H1 (cell line): ENCODE measurements at regions not wholly inside any gene's neighbourhood (a gene's known extent, or its start where the extent isn't known, plus 50 kb on each side); places are given as distances from the start of the nearest gene placed in this dataset.

Experiments
- BACH1 ChIP-seq: IDR thresholded peaks from 2 replicates; pipeline ENCODE4 v1.6.1; 2012; ENCODE audit warnings: low read length, improper control_type of control experiment
- CBX8 ChIP-seq: fragments of 300-800, 300-1000 bp; sonication (generic); IDR thresholded peaks from 2 replicates; pipeline ENCODE4 v1.7.1; 2016; ENCODE audit warnings: low read depth, low read length, borderline replicate concordance
- CEBPB ChIP-seq: IDR thresholded peaks from 2 replicates; pipeline ENCODE4 v1.6.1; 2012; ENCODE audit warnings: low read depth, low read length
- CHD7 ChIP-seq: fragments of 300-600 bp; sonication (generic); IDR thresholded peaks from 2 replicates; pipeline ENCODE4 v1.7.1; 2012; ENCODE audit warnings: low read length, moderate library complexity, mild to moderate bottlenecking, inconsistent platforms; ENCODE audit not compliant: insufficient replicate concordance
- CTCF ChIP-seq, 3 experiments: IDR thresholded peaks; 1 replicate in 2 of 3; 2 replicates in 1 of 3; pipeline versions ENCODE4 v1.5.1 to v1.6.1; 2011; ENCODE audit warnings: low read length in 3 of 3, mild to moderate bottlenecking in 3 of 3, inconsistent platforms in 2 of 3, low read depth in 1 of 3, moderate library complexity in 1 of 3; ENCODE audit not compliant: insufficient read depth in 1 of 3; ENCODE audit errors: control extremely low read depth in 1 of 3
- JUN ChIP-seq: IDR thresholded peaks from 2 replicates; pipeline ENCODE4 v1.6.1; 2011; ENCODE audit warnings: low read depth, mild to moderate bottlenecking, improper control_type of control experiment, low read length
- JUND ChIP-seq: IDR thresholded peaks from 2 replicates; pipeline ENCODE4 v1.6.1; 2011; ENCODE audit warnings: mild to moderate bottlenecking, improper control_type of control experiment, low read length
- POLR2AphosphoS5 ChIP-seq: IDR thresholded peaks from 2 replicates; pipeline ENCODE4 v1.6.1; 2011; ENCODE audit warnings: low read depth, low read length
- SIN3A ChIP-seq, 2 experiments: IDR thresholded peaks in 1 of 2; conservative IDR thresholded peaks in 1 of 2; 2 replicates each; pipeline ENCODE4 v1.6.1; 2011 to 2012; ENCODE audit warnings: low read length in 2 of 2, improper control_type of control experiment in 1 of 2, low read depth in 1 of 2, mild to moderate bottlenecking in 1 of 2
- TCF12 ChIP-seq: IDR thresholded peaks from 2 replicates; pipeline ENCODE4 v1.6.1; 2011; ENCODE audit warnings: low read depth, mild to moderate bottlenecking, low read length

- TF ChIP-seq CHD7 (no peak), POLR2AphosphoS5 (no peak), JUND (no peak), JUN (no peak), CTCF (IDR thresholded peaks at IDR 0.05; ENCODE audit: control extremely low read depth in 1 of 3, insufficient read depth in 1 of 3, low read depth in 1 of 3, low read length in 3 of 3) (no peak), BACH1 (no peak), TCF12 (no peak), CBX8 (no peak), SIN3A (conservative IDR thresholded peaks at IDR 0.05 in 1 of 2, IDR thresholded peaks at IDR 0.05 in 1 of 2; ENCODE audit: low read depth in 1 of 2, low read length in 2 of 2) (no peak), CEBPB (no peak)
These were observed 702.3 kb downstream of the DIAPH3 start (continued) for GRCh38 chr13:59461411-59461810.
